HG02763 (cell line): ENCODE measurements at regions not wholly inside any gene's neighbourhood (a gene's known extent, or its start where the extent isn't known, plus 50 kb on each side); places are given as distances from the start of the nearest gene placed in this dataset.

Experiments used
- ATAC-seq: cut with Tn5 transposase; IDR thresholded peaks from one replicate; pipeline ENCODE4 v1.9.1; 2021; ENCODE audit warnings: mild to moderate bottlenecking, moderate library complexity; ENCODE audit not compliant: unreplicated experiment

DNA sequence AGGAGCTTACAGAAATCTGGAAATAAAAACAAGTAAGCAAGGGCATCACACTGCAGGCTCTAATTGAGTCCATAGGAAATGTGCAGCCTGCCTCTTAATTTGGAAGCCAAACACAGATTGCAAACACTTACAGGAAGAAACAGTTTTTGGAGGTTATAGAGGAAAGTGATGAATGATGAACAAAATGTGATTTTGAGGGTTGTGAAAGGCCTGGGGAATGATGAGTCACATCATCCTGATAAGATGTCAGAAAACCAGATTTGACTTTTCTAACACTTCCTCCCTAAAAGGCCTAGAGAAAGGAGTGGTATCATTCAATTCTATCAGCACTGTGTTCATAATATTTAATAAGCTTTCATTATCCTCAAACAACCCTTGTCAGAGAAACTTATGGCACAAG lies 96.6 kb upstream of the POU2AF2 start:
- no peak for ATAC-seq

DNA sequence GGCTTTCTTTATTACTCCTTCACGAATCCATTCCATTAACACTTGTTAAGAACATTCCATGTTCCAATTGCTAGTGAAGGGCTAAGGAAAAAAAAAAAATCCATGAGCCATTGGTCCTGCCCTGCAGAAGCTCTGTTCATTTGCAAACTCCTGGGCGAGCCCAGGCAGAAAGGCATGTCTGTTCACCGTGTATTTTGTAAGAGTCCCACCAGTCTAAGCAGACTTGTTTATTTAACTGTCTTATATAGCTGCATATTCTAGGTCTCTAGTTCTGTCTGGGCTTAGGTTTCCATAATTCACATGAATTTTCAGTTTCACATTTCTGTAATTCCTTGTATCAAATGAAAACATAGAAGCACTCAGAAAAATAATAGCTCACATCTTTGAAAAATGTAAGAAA lies 97.4 kb upstream of the POU2AF2 start:
- ATAC-seq, result no peak

GRCh38 chr11:111137846-111138245 lies 107.7 kb upstream of the POU2AF2 start:
- no peak for ATAC-seq

- no peak for ATAC-seq
These were observed 109.6 kb upstream of the POU2AF2 start for GRCh38 chr11:111135778-111136570.

GRCh38 chr11:111135101-111135500 lies 110.4 kb upstream of the POU2AF2 start:
- no peak for ATAC-seq

DNA sequence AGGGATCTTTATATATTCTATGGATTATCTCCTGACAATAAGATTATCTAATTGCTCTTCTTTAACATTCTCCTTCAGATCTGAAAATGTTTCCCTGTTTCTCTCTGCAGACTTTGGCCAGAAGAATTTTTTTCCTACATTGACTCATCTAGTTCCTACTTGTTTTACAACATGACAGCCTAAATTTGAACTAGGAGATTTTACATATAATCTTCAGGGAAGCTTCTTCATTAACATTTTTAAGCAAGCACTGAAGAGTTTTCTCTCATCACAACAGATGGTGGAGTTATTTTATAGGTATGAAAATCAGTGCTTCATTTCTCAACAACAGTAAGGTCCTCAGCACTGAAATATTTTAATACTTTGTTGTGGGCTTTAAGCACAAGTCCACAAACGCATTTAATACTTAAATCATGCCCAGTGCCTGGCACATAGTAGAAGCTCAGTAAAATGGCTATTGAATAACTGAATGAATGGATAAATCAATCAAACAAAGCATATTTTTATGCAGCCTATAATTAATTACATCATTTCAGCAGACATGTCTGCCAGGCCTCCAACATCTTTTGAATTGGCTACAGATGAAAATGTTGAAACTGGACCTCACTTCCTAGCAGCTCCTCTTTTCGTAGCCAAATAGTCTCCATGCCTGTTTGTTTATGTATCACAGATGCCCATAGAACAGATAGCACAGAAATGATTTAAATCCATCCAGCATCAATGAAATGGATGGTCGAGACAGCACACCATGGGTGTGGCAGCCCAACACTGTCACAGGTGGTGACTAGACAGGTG lies 117.3 kb upstream of the POU2AF2 start:
- ATAC-seq, result no peak

DNA sequence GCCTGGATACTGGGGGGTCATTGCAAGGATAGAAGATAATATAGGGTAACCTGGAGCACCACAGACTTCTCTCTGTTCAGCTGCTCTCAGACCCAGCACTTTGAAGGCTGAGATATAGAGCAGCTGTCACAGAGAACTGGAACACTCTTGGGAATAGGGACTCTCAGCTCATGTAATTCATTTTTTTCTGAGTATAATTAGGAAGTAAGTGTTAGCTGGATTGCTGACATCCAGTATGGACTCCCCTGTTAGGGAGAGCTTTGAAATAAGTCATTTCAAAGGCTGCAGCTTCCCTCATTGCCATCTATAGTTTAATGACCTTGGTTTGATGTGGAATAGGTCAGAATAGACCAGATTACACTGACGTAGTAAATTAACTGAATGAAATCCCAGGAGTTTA lies 120.8 kb upstream of the POU2AF2 start:
- no peak for ATAC-seq

- peak; percentile 95 for ATAC-seq
These were observed 121.8 kb upstream of the POU2AF2 start for GRCh38 chr11:111123463-111124398.

GRCh38 chr11:111120696-111121302 lies 124.7 kb upstream of the POU2AF2 start:
- ATAC-seq, result no peak

- ATAC-seq, result no peak
These were observed 125.4 kb upstream of the POU2AF2 start for GRCh38 chr11:111120161-111120560.

DNA sequence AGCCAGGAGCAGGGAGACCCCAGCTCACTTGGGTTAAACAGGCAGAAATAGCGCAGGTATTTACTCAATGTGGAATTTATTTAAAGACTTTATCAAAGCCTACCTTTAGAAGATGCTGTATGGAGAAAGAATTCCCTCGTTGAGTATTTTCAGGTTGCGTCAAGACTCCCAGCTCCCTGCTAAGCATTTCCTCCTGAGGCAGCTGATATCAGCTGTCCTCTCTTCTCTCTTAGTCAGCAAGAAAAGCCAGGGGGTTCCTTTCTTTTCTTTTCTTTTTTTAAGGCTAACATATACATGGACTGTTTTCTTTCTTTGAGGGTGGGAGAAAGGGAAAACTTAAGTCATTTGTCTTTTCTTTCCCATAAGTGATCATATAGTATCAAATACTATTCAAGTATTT lies 125.8 kb upstream of the POU2AF2 start:
- no peak for ATAC-seq

DNA sequence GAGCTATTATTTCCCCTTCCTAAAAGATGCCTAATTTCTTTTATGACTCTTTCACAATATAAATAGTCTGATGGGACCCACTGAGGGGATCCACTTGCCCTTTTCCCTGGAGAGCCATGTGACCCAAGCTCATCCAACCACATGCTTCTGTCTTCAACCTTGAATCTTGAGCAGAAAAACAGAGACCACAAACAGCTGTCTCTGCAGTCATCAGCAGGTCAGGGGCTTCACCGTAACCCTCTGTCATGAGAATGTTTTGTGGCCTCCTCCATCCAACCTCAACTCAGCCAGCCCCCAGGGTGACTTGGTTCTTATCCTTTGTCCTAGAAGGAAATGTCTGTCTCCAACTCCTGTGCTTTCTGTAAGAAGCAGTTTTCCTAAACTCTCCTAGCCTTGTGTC lies 129.6 kb upstream of the POU2AF2 start:
- no peak for ATAC-seq

DNA sequence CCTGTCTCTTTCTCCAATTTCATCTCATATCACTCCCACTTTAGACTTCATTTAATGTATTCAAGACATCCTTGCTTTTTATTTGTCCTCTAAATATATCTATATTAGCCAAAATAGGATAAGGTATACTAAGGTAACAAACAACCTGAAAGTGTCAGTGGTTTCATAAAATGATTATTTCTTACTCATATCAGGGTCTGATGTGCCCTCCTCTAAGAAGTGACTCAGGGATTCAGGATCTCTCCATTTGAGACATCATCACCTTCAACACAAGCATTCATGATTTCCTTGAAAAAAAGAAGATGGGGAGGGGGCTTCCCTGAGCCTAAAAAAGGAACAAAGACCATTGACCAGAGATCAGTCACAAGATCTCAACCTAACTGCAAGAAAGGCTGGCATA lies 131.4 kb upstream of the POU2AF2 start:
- ATAC-seq, result no peak

GRCh38 chr11:111112614-111113013 lies 132.9 kb upstream of the POU2AF2 start:
- no peak for ATAC-seq

DNA sequence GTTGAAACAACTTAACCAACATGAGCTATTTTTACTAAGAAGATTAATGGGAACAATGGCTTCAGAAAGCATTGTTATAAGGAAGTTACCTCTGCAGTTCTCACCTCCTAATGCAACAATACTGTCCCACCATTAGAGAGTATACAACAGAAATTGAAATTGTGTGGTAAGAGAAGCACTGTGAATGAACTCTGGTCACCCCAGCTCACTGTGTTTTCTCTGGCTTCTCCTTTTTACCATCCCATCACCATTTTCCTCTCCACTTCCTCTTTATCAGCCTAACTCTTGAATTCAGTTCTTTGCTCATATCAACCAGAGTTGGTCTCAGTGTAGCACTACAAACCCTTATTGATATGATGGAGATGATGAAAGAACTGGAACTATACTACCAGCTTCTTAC lies 138.0 kb upstream of the POU2AF2 start:
- no peak for ATAC-seq

GRCh38 chr11:111106641-111107040 lies 138.9 kb upstream of the POU2AF2 start:
- no peak for ATAC-seq

DNA sequence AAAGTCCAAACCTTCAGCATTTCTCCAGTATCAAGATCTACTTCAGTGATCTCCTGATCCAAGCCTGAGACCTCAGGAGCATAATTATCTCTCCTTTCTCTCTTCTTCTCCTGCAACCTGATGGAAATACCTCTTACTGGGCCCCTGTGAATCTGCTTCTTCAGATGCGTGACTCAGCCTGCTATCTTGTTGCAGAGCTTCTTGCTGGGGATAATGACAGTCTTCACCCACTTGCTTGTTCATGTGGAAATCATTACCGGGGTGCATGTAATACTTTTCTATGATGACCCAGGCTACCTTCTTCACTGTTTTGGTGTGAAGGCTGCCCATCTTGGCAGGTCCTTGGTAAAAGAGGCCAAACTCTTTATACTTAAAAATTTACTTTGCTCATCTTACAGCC lies 140.0 kb upstream of the POU2AF2 start:
- no peak for ATAC-seq

DNA sequence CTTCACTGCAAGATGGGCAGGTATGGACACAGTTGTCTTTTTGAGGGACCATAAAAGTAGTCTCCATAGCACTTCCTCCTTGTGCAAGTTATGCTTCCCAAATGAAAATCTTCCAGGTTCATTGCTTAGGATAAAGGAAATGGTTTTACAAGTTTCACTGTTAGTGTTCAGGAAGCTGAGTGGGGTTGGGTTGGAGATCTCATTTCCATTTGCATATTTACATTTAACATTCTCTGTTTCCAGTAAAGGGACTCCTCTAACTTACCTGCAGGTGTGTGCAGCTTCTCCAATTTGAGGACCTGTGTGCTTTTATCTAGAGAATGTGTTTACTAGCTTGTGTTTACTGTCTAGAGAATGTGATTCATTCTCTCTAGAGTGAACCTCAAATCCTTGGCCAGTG lies 141.3 kb upstream of the POU2AF2 start:
- no peak for ATAC-seq

- ATAC-seq, result no peak
These were observed 143.6 kb upstream of the POU2AF2 start for GRCh38 chr11:111101881-111102280.

- no peak for ATAC-seq
These were observed 146.4 kb upstream of the POU2AF2 start for GRCh38 chr11:111099028-111099713.
